Calu3 (cell line): ENCODE measurements at regions not wholly inside any gene's neighbourhood (a gene's known extent, or its start where the extent isn't known, plus 50 kb on each side); places are given as distances from the start of the nearest gene placed in this dataset.

Source experiments
- BruUV-seq: library from RNA; stranded (reverse); fragments of 400-500 nt; replicated peaks from 2 replicates; lab custom pipeline; 2021; lab: Mats Ljungman, UMichigan
- CTCF ChIA-PET: fragments of 300-600 bp; sonication (Branson Sonifier 250); formaldehyde crosslinking; loops from one replicate; lab custom pipeline; 2022; ENCODE audit warnings: antibody characterized with exemption; lab: Charles Lee
- DNase-seq: peaks from one replicate; pipeline ENCODE4 v3.0.0; 2022
- H3K27ac Mint-ChIP-seq: one replicate; pipeline ENCODE4 v1.8.0; 2022; ENCODE audit warnings: mixed read lengths; ENCODE audit not compliant: unreplicated experiment
- H3K27me3 Mint-ChIP-seq: one replicate; pipeline ENCODE4 v1.8.0; 2022; ENCODE audit warnings: mixed read lengths; ENCODE audit not compliant: unreplicated experiment
- H3K36me3 Mint-ChIP-seq: one replicate; pipeline ENCODE4 v1.8.0; 2022; ENCODE audit warnings: mild to moderate bottlenecking, moderate library complexity, mixed read lengths; ENCODE audit not compliant: insufficient read depth, unreplicated experiment
- H3K4me1 Mint-ChIP-seq: one replicate; pipeline ENCODE4 v1.8.0; 2022; ENCODE audit warnings: mild to moderate bottlenecking, low read depth, mixed read lengths; ENCODE audit not compliant: unreplicated experiment
- H3K4me3 Mint-ChIP-seq: one replicate; pipeline ENCODE4 v1.8.0; 2022; ENCODE audit warnings: mild to moderate bottlenecking, low read depth, moderate library complexity, mixed read lengths; ENCODE audit not compliant: unreplicated experiment
- H3K9me3 Mint-ChIP-seq: one replicate; pipeline ENCODE4 v1.8.0; 2022; ENCODE audit warnings: low read depth, mixed read lengths; ENCODE audit not compliant: unreplicated experiment
- intact Hi-C: fragments of 100-400 bp; cut with micrococcal nuclease; formaldehyde crosslinking; loops from one replicate; pipeline ENCODE4 v1.10.0; 2022; ENCODE audit not compliant: unreplicated experiment
- TF ChIP-seq, protein P1 (sequence below): fragments of 200-600 bp; IDR thresholded peaks from one replicate; pipeline ENCODE4 v1.8.0; 2022; ENCODE audit warnings: antibody characterized with exemption; ENCODE audit not compliant: unreplicated experiment

- Mint-ChIP-seq H3K36me3 (no peaks in the 10 kb centered on the region), H3K4me1 (no peaks in the 10 kb centered on the region), H3K27ac (no peak overlapping the region), H3K4me3 (no peak overlapping the region), H3K27me3 (no peaks in the 10 kb centered on the region), H3K9me3 (peaks cover 17% of the 10 kb centered on the region)
- CTCF ChIA-PET = no interaction called here
- intact Hi-C loops = no loop called here
- TF ChIP-seq, protein P1, sequence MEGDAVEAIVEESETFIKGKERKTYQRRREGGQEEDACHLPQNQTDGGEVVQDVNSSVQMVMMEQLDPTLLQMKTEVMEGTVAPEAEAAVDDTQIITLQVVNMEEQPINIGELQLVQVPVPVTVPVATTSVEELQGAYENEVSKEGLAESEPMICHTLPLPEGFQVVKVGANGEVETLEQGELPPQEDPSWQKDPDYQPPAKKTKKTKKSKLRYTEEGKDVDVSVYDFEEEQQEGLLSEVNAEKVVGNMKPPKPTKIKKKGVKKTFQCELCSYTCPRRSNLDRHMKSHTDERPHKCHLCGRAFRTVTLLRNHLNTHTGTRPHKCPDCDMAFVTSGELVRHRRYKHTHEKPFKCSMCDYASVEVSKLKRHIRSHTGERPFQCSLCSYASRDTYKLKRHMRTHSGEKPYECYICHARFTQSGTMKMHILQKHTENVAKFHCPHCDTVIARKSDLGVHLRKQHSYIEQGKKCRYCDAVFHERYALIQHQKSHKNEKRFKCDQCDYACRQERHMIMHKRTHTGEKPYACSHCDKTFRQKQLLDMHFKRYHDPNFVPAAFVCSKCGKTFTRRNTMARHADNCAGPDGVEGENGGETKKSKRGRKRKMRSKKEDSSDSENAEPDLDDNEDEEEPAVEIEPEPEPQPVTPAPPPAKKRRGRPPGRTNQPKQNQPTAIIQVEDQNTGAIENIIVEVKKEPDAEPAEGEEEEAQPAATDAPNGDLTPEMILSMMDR = no peak
- DNase-seq = no peak
- no TSS peak for BruUV-seq
Measured at GRCh38 chr2:126385441-126385840, 270.5 kb upstream of the GYPC start.

GRCh38 chr2:126385983-126386382 is 270.0 kb upstream of the GYPC start:
- BruUV-seq = no TSS peak
- CTCF ChIA-PET = no interaction called here

GRCh38 chr2:126389446-126389845 is 266.5 kb upstream of the GYPC start:
- intact Hi-C loops = no loop called here
- no TSS peak for BruUV-seq
- Mint-ChIP-seq H3K27ac (no peak overlapping the region), H3K9me3 (peaks cover 15% of the 10 kb centered on the region), H3K36me3 (no peaks in the 10 kb centered on the region), H3K4me1 (no peaks in the 10 kb centered on the region), H3K27me3 (no peaks in the 10 kb centered on the region), H3K4me3 (no peak overlapping the region)
- TF ChIP-seq, protein P1 = no peak
- DNase-seq = no peak
- CTCF ChIA-PET = no interaction called here

More at GRCh38 chr2:126385983-126386382, 270.0 kb upstream of the GYPC start:
- no peak overlapping the region for H3K4me3 Mint-ChIP-seq
- no peaks in the 10 kb centered on the region for H3K4me1 Mint-ChIP-seq
- DNase-seq = no peak
- peaks cover 14% of the 10 kb centered on the region for H3K9me3 Mint-ChIP-seq
- intact Hi-C loops = no loop called here
- TF ChIP-seq, protein P1 = no peak
- H3K27me3 Mint-ChIP-seq = no peaks in the 10 kb centered on the region
- H3K36me3 Mint-ChIP-seq = no peaks in the 10 kb centered on the region
- H3K27ac Mint-ChIP-seq = no peak overlapping the region

- CTCF ChIA-PET = interaction anchor here (0.6 kb wide), 1 partner anchor 1461 kb away, joined by 8 read pairs; no protein-coding TSS in a partner anchor
- intact Hi-C loops = no loop called here
- H3K4me3 Mint-ChIP-seq = no peak overlapping the region
Measured at GRCh38 chr2:126392889-126393288, 263.1 kb upstream of the GYPC start.

More at GRCh38 chr2:126392889-126393288, 263.1 kb upstream of the GYPC start:
- DNase-seq = no peak
- H3K27me3 Mint-ChIP-seq = no peaks in the 10 kb centered on the region
- BruUV-seq = no TSS peak
- TF ChIP-seq, protein P1 = no peak
- no peaks in the 10 kb centered on the region for H3K36me3 Mint-ChIP-seq
- H3K27ac Mint-ChIP-seq = no peak overlapping the region
- H3K4me1 Mint-ChIP-seq = no peaks in the 10 kb centered on the region
- peaks cover 15% of the 10 kb centered on the region for H3K9me3 Mint-ChIP-seq
